HCT116 (cell line): ENCODE measurements at regions not wholly inside any gene's neighbourhood (a gene's known extent, or its start where the extent isn't known, plus 50 kb on each side); places are given as distances from the start of the nearest gene placed in this dataset.

Source experiments
- ATAC-seq: fragments of 200-7000 bp; cut with Tn5 transposase; 2 replicates; pipeline ENCODE4 v1.9.1; 2020; ENCODE audit warnings: mild to moderate bottlenecking, moderate library complexity
- BruUV-seq: library from RNA; stranded (reverse); fragments of 400-500 nt; replicated peaks from 2 replicates; lab custom pipeline; 2021; lab: Mats Ljungman, UMichigan
- CTCF ChIA-PET: fragments of 300-600 bp; sonication (Branson Sonifier 250); formaldehyde crosslinking; loops from one replicate; lab custom pipeline; 2021; ENCODE audit warnings: antibody characterized with exemption; lab: Charles Lee
- POLR2A ChIA-PET: fragments of 300-600, 350-600 bp; sonication (Branson Sonifier 250); formaldehyde crosslinking; loops from one replicate; lab custom pipeline; 2021; ENCODE audit warnings: antibody characterized with exemption; lab: Charles Lee
- RAD21 ChIA-PET, 2 experiments: fragments of 300-600 bp; sonication (Branson Sonifier 250); formaldehyde crosslinking; loops; one replicate each; lab custom pipeline; 2023; ENCODE audit warnings: low total read pairs in 2 of 2; ENCODE audit not compliant: uncharacterized antibody in 2 of 2, unreplicated experiment in 2 of 2, low non-redundant PET in 1 of 2; lab: Charles Lee
- DNase-seq: peaks from one replicate; pipeline ENCODE4 v3.0.0-alpha.2; 2010; ENCODE audit warnings: low read depth, low spot score
- H2AFZ ChIP-seq: fragments of 200-600 bp; shearing (Covaris generic), sonication (generic); 2 replicates; pipeline ENCODE4 v1.6.1; 2017; ENCODE audit warnings: low read depth, mixed run types, mixed read lengths, antibody characterized with exemption, low read length; ENCODE audit not compliant: poor library complexity, severe bottlenecking
- H3K27ac ChIP-seq: 2 replicates; pipeline ENCODE4 v1.5.1; 2012; ENCODE audit warnings: low read depth, low read length
- H3K27me3 ChIP-seq: fragments of 200-600 bp; sonication (generic); 2 replicates; pipeline ENCODE4 v1.6.1; 2016; ENCODE audit warnings: mixed run types, low read length, mixed read lengths; ENCODE audit not compliant: insufficient read depth
- H3K36me3 ChIP-seq, 2 experiments: fragments of 200-500 bp in 1 of 2; fragments of 200-600 bp in 1 of 2; sonication (Bioruptor generic) in 1 of 2; sonication (generic) in 1 of 2; 2 replicates each; pipeline versions ENCODE4 v1.5.1 to v1.6.1; 2014 to 2016; ENCODE audit warnings: low read length in 2 of 2, inconsistent platforms in 1 of 2, mixed read lengths in 1 of 2, mixed run types in 1 of 2; ENCODE audit not compliant: insufficient read depth in 2 of 2, control insufficient read depth in 1 of 2
- H3K4me1 ChIP-seq, 2 experiments: fragments of 200-600 bp in 1 of 2; sonication (generic) in 1 of 2; 2 replicates each; pipeline versions ENCODE4 v1.5.1 to v1.6.1; 2012 to 2017; ENCODE audit warnings: low read length in 2 of 2, inconsistent platforms in 1 of 2, mild to moderate bottlenecking in 1 of 2, mixed read lengths in 1 of 2, mixed run types in 1 of 2, moderate library complexity in 1 of 2; ENCODE audit not compliant: insufficient read depth in 2 of 2, control insufficient read depth in 1 of 2
- H3K4me2 ChIP-seq: fragments of 200-600 bp; sonication (generic); 2 replicates; pipeline ENCODE4 v1.6.1; 2017; ENCODE audit warnings: mixed run types, low read length, mixed read lengths
- H3K4me3 ChIP-seq, 2 experiments: fragments of 200-600 bp in 1 of 2; sonication (generic) in 1 of 2; replicated peaks in 1 of 2; 2 replicates each; pipeline ENCODE4 v1.5.1; 2011 to 2016; ENCODE audit warnings: low read length in 2 of 2, control low read depth in 1 of 2, low read depth in 1 of 2, mild to moderate bottlenecking in 1 of 2, mixed read lengths in 1 of 2, mixed run types in 1 of 2
- H3K79me2 ChIP-seq: fragments of 200-600 bp; sonication (generic); 2 replicates; pipeline ENCODE4 v1.6.1; 2017; ENCODE audit warnings: mild to moderate bottlenecking, mixed run types, low read length, moderate library complexity, mixed read lengths; ENCODE audit not compliant: insufficient read depth
- H3K9ac ChIP-seq: fragments of 200-600 bp; sonication (generic); 2 replicates; pipeline ENCODE4 v1.6.1; 2016; ENCODE audit warnings: low read length, mixed read lengths
- H3K9me2 ChIP-seq: fragments of 200-600 bp; sonication (generic), shearing (Covaris generic); 2 replicates; pipeline ENCODE4 v1.6.1; 2017; ENCODE audit warnings: mixed run types, mild to moderate bottlenecking, moderate library complexity; ENCODE audit not compliant: insufficient read depth
- H3K9me3 ChIP-seq, 2 experiments: fragments of 200-500 bp in 1 of 2; fragments of 200-600 bp in 1 of 2; sonication (Bioruptor generic) in 1 of 2; sonication (generic) in 1 of 2; 2 replicates each; pipeline ENCODE4 v1.6.1; 2014 to 2017; ENCODE audit warnings: low read length in 2 of 2, mixed read lengths in 2 of 2, inconsistent platforms in 1 of 2, low read depth in 1 of 2, mild to moderate bottlenecking in 1 of 2, mixed run types in 1 of 2, moderate library complexity in 1 of 2; ENCODE audit not compliant: control insufficient read depth in 1 of 2, insufficient read depth in 1 of 2
- H4K20me1 ChIP-seq: fragments of 200-600 bp; sonication (generic), shearing (Covaris generic); 2 replicates; pipeline ENCODE4 v1.6.1; 2017; ENCODE audit warnings: mixed run types, mild to moderate bottlenecking, moderate library complexity; ENCODE audit not compliant: insufficient read depth
- CEBPB ChIP-seq: IDR thresholded peaks from 2 replicates; pipeline ENCODE4 v1.6.1; 2012; ENCODE audit warnings: low read depth
- EZH2phosphoT487 ChIP-seq: fragments of 200-600 bp; IDR thresholded peaks from 2 replicates; pipeline ENCODE4 v1.6.1; 2018; ENCODE audit warnings: antibody characterized with exemption, borderline replicate concordance
- FOSL1 ChIP-seq: IDR thresholded peaks from 2 replicates; pipeline ENCODE4 v1.6.1; 2012; ENCODE audit warnings: low read depth
- RAD21 ChIP-seq: IDR thresholded peaks from 2 replicates; pipeline ENCODE4 v1.6.1; 2012; ENCODE audit warnings: low read depth, mild to moderate bottlenecking
- SP1 ChIP-seq: IDR thresholded peaks from 2 replicates; pipeline ENCODE4 v1.6.1; 2012; ENCODE audit warnings: low read depth
- intact Hi-C: fragments of 100-400 bp; cut with micrococcal nuclease; formaldehyde crosslinking; loops from 2 replicates; pipeline ENCODE4 v1.10.0; 2022
- TF ChIP-seq, protein P1 (sequence below): IDR thresholded peaks from 2 replicates; pipeline ENCODE4 v1.6.1; 2012; ENCODE audit warnings: low read depth
- TF ChIP-seq, protein P2 (sequence below): IDR thresholded peaks from 2 replicates; pipeline ENCODE4 v1.6.1; 2011; ENCODE audit warnings: mild to moderate bottlenecking, low read length, moderate library complexity; ENCODE audit not compliant: insufficient replicate concordance; ENCODE audit errors: extremely low read depth
- TF ChIP-seq, protein P3 (sequence below): IDR thresholded peaks from 2 replicates; pipeline ENCODE4 v1.6.1; 2012

DNA sequence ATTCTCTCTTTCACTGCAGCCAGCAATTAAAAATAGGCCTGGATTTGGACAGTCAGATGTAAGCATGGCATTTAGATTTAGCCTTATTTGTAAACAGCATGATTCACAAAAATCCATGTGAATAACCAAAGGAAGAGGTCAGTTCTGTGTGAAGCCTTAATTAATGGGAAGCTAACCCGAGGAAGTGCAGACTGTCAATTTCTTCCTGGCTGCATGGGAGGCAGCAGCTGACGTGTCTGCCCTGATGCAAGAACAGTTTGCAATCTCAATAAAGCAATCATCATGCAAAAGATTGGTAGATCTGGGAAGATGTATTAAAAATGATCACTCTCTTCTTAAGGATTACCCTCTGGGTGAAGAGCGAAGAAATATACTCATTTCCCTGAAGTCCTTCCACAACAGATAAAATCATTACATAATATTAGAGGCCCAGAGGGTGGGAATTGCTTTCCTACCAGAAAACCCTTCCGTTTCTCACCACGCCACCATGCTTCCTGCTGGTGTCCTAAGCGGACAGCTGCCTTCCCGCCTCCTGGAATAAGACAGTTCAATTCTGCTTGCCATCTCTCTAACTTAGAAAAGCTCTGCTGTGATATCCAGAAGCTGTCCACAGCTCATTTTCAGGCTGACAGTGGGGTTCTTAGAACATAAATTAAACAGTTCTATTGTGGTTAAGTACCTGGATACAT, 526.7 kb upstream of the NRP1 start:
- no peaks in the 10 kb centered on the region for H3K9me3 ChIP-seq
- ChIA-PET POLR2A (no interaction called here), CTCF (no interaction called here), RAD21 (no interaction called here)
- no peaks in the 10 kb centered on the region for H3K4me1 ChIP-seq
- no peaks in the 10 kb centered on the region for H3K9me2 ChIP-seq
- intact Hi-C loops: no loop called here
- H3K4me3 ChIP-seq: no peak overlapping the region
- H4K20me1 ChIP-seq: no peaks in the 10 kb centered on the region
- H3K27ac ChIP-seq: no peak overlapping the region
- H3K27me3 ChIP-seq: no peaks in the 10 kb centered on the region
- no peak for TF ChIP-seq RAD21
- no peak for TF ChIP-seq FOSL1
- TF ChIP-seq, protein P1, sequence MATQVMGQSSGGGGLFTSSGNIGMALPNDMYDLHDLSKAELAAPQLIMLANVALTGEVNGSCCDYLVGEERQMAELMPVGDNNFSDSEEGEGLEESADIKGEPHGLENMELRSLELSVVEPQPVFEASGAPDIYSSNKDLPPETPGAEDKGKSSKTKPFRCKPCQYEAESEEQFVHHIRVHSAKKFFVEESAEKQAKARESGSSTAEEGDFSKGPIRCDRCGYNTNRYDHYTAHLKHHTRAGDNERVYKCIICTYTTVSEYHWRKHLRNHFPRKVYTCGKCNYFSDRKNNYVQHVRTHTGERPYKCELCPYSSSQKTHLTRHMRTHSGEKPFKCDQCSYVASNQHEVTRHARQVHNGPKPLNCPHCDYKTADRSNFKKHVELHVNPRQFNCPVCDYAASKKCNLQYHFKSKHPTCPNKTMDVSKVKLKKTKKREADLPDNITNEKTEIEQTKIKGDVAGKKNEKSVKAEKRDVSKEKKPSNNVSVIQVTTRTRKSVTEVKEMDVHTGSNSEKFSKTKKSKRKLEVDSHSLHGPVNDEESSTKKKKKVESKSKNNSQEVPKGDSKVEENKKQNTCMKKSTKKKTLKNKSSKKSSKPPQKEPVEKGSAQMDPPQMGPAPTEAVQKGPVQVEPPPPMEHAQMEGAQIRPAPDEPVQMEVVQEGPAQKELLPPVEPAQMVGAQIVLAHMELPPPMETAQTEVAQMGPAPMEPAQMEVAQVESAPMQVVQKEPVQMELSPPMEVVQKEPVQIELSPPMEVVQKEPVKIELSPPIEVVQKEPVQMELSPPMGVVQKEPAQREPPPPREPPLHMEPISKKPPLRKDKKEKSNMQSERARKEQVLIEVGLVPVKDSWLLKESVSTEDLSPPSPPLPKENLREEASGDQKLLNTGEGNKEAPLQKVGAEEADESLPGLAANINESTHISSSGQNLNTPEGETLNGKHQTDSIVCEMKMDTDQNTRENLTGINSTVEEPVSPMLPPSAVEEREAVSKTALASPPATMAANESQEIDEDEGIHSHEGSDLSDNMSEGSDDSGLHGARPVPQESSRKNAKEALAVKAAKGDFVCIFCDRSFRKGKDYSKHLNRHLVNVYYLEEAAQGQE: no peak
- no peak for TF ChIP-seq CEBPB
- TF ChIP-seq EZH2phosphoT487: no peak
- TF ChIP-seq, protein P2, sequence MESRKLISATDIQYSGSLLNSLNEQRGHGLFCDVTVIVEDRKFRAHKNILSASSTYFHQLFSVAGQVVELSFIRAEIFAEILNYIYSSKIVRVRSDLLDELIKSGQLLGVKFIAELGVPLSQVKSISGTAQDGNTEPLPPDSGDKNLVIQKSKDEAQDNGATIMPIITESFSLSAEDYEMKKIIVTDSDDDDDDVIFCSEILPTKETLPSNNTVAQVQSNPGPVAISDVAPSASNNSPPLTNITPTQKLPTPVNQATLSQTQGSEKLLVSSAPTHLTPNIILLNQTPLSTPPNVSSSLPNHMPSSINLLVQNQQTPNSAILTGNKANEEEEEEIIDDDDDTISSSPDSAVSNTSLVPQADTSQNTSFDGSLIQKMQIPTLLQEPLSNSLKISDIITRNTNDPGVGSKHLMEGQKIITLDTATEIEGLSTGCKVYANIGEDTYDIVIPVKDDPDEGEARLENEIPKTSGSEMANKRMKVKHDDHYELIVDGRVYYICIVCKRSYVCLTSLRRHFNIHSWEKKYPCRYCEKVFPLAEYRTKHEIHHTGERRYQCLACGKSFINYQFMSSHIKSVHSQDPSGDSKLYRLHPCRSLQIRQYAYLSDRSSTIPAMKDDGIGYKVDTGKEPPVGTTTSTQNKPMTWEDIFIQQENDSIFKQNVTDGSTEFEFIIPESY: no peak
- no peak for TF ChIP-seq SP1
- TF ChIP-seq, protein P3, sequence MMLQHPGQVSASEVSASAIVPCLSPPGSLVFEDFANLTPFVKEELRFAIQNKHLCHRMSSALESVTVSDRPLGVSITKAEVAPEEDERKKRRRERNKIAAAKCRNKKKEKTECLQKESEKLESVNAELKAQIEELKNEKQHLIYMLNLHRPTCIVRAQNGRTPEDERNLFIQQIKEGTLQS: no peak
- no peak overlapping the region for H2AFZ ChIP-seq
- BruUV-seq: no TSS peak
- no peaks in the 10 kb centered on the region for H3K79me2 ChIP-seq
- DNase-seq: no peak
- no peak for ATAC-seq
- no peak overlapping the region for H3K4me2 ChIP-seq
- no peak overlapping the region for H3K9ac ChIP-seq
- no peaks in the 10 kb centered on the region for H3K36me3 ChIP-seq
